Hepatocyte (in vitro differentiated cells): ENCODE measurements at regions not wholly inside any gene's neighbourhood (a gene's known extent, or its start where the extent isn't known, plus 50 kb on each side); places are given as distances from the start of the nearest gene placed in this dataset.

ENCODE experiments used
- EZH2 ChIP-seq: fragments of 200-600 bp; sonication (generic); IDR thresholded peaks from 2 replicates; pipeline ENCODE4 v1.6.1; 2016; ENCODE audit warnings: antibody characterized with exemption, mild to moderate bottlenecking, borderline replicate concordance
- EZH2phosphoT487 ChIP-seq: fragments of 200-600 bp; sonication (generic); IDR thresholded peaks from one replicate; pipeline ENCODE4 v1.6.1; 2018; ENCODE audit warnings: antibody characterized with exemption, mild to moderate bottlenecking, low read depth, moderate library complexity; ENCODE audit not compliant: unreplicated experiment, severe bottlenecking
- TF ChIP-seq, protein P1 (sequence below): fragments of 200-600 bp; sonication (generic); IDR thresholded peaks from 2 replicates; pipeline ENCODE4 v1.5.1; 2016; ENCODE audit warnings: antibody characterized with exemption, mild to moderate bottlenecking; ENCODE audit not compliant: poor library complexity

DNA sequence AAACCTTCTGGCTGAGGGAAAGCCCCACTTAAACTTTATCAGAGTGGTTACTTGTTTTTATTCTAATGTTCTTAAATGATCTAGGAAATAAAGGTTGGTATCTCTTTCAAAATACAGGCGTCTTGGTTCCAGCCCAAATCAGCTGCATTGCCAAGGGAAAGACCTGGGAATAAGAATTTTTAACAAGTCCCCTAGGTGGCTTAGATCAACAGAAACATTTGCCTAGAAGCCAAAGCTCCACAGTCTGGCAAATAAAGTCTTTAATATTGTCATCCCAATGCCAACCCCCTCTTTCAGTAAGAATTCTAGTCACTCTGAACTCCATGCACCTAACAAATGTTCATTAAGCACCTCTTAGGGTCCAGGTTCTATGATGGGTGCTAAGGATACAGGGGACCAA, 66.8 kb downstream of the ARL6IP4 start:
- TF ChIP-seq, protein P1, sequence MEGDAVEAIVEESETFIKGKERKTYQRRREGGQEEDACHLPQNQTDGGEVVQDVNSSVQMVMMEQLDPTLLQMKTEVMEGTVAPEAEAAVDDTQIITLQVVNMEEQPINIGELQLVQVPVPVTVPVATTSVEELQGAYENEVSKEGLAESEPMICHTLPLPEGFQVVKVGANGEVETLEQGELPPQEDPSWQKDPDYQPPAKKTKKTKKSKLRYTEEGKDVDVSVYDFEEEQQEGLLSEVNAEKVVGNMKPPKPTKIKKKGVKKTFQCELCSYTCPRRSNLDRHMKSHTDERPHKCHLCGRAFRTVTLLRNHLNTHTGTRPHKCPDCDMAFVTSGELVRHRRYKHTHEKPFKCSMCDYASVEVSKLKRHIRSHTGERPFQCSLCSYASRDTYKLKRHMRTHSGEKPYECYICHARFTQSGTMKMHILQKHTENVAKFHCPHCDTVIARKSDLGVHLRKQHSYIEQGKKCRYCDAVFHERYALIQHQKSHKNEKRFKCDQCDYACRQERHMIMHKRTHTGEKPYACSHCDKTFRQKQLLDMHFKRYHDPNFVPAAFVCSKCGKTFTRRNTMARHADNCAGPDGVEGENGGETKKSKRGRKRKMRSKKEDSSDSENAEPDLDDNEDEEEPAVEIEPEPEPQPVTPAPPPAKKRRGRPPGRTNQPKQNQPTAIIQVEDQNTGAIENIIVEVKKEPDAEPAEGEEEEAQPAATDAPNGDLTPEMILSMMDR, result no peak
- no peak for TF ChIP-seq EZH2phosphoT487
- no peak for TF ChIP-seq EZH2
